ENCODE measurements at regions not wholly inside any gene's neighbourhood (a gene's known extent, or its start where the extent isn't known, plus 50 kb on each side); places are given as distances from the start of the nearest gene placed in this dataset.

- no peak for FAIRE-seq
Measured at GRCh38 chr3:194054540-194054939, 81.4 kb upstream of the HES1 start.

More at GRCh38 chr3:194054540-194054939, 81.4 kb upstream of the HES1 start:
- H2BK20ac ChIP-seq (ENCODE audit: low read length): no peak overlapping the region; the same call in 1 of the 2 replicates
- no peak overlapping the region for H3K23ac ChIP-seq (ENCODE audit: insufficient read length)
- H4K20me1 ChIP-seq (replicated peaks in 1 of 2; ENCODE audit: control insufficient read depth in 1 of 2, insufficient read depth in 2 of 2, low read length in 2 of 2): no peaks in the 10 kb centered on the region
- peaks cover 0 to 11% (median 7%) of the 10 kb centered on the region in 4 experiments; a peak in 5 of 7 replicates for H3K27me3 ChIP-seq (replicated peaks in 1 of 4; ENCODE audit: control insufficient read depth in 3 of 4, extremely low read depth in 1 of 4, insufficient read depth in 3 of 4, low read length in 3 of 4)
- H2AFZ ChIP-seq (ENCODE audit: low read length): no peak overlapping the region
- H3K4me3 ChIP-seq (ENCODE audit: extremely low read depth in 1 of 4, insufficient read depth in 2 of 4, low read depth in 3 of 4, low read length in 4 of 4): no peak overlapping the region
- no peaks in the 10 kb centered on the region for H3K23me2 ChIP-seq (ENCODE audit: low read depth, low read length)
- H3K56ac ChIP-seq (replicated peaks; ENCODE audit: insufficient read length, low read depth, low read length): no peak overlapping the region
- no peaks in the 10 kb centered on the region for H3K79me2 ChIP-seq (ENCODE audit: control insufficient read depth in 1 of 2, insufficient read depth in 2 of 2, low read length in 2 of 2)
- ChIA-PET CTCF (ENCODE audit: partially characterized antibody) (interaction anchor here (0.7 to 2.2 kb wide), 10 partner anchors 50 to 389 kb away, joined by 3 to 4 read pairs (median 3); no protein-coding TSS in a partner anchor), POLR2A (ENCODE audit: partially characterized antibody) (interaction anchor here (1.2 kb wide), 1 partner anchor 51 kb away, joined by 3 read pairs; no protein-coding TSS in a partner anchor)
- no peak overlapping the region for H2AK5ac ChIP-seq (ENCODE audit: low read depth, low read length)
- 23% methylated on average over 5 of the region's 5 CpGs; no CpG with 5 or more reads in 1 of the 2 experiments for WGBS, 2 experiments (ENCODE audit: extremely low coverage in 1 of 2, insufficient coverage in 1 of 2, insufficient read length in 1 of 2, insufficient replicate concordance in 2 of 2, low coverage in 1 of 2, low lambda C conversion rate in 2 of 2, missing lambda C conversion rate in 1 of 2)
- H2BK15ac ChIP-seq (ENCODE audit: low read length): peak overlapping the region; percentile 25; the same call in 1 of the 2 replicates
- no peaks in the 10 kb centered on the region for H3K36me3 ChIP-seq (ENCODE audit: control insufficient read depth in 2 of 4, insufficient read depth in 4 of 4, low read length in 3 of 4)
- peaks cover 11 to 31% (median 24%) of the 10 kb centered on the region in 4 experiments for H3K4me1 ChIP-seq (replicated peaks in 1 of 4; ENCODE audit: control insufficient read depth in 3 of 4, insufficient read depth in 4 of 4, low read length in 3 of 4)
- no peak overlapping the region for H3K14ac ChIP-seq (ENCODE audit: insufficient read length)
- H3K4ac ChIP-seq (replicated peaks; ENCODE audit: insufficient read length, low read depth, low read length): no peak overlapping the region
- H3K18ac ChIP-seq (ENCODE audit: extremely low read depth, low read length): peak overlapping the region; percentile 52; the same call in 1 of the 2 replicates
- no peak for DNase-seq (ENCODE audit: low read depth in 1 of 2, low spot score in 2 of 2)
- peaks cover 16 to 21% of the 10 kb centered on the region in 2 experiments; a peak in 3 of 4 replicates for H3K9me3 ChIP-seq (ENCODE audit: insufficient read depth in 2 of 2, low read depth in 1 of 2, low read length in 1 of 2)
- H4K8ac ChIP-seq (ENCODE audit: extremely low read depth, insufficient read depth, low read length): no peak overlapping the region
- no peaks in the 10 kb centered on the region for H3K79me1 ChIP-seq (ENCODE audit: low read depth, low read length)
- H3K9ac ChIP-seq (replicated peaks in 1 of 4; ENCODE audit: extremely low read depth in 1 of 4, low read depth in 3 of 4, low read length in 3 of 4): no peak overlapping the region
- H2BK12ac ChIP-seq (ENCODE audit: low read depth, low read length): no peak overlapping the region
- no peak overlapping the region for H3K27ac ChIP-seq (ENCODE audit: low read depth, low read length)
- peak overlapping the region; percentile 16 for H2BK120ac ChIP-seq (replicated peaks; ENCODE audit: low read depth, low read length)
- H4K91ac ChIP-seq (replicated peaks; ENCODE audit: insufficient read length, low read length): no peak overlapping the region
- H4K5ac ChIP-seq (ENCODE audit: insufficient read length, low read depth, low read length): no peak overlapping the region
- no peak overlapping the region for H2BK5ac ChIP-seq (ENCODE audit: low read depth, low read length)
- peak overlapping the region in 1 of 2 experiments; percentile 5; a peak in 1 of 4 replicates for H3K4me2 ChIP-seq (ENCODE audit: insufficient read depth in 1 of 2, low read depth in 2 of 2, low read length in 2 of 2)
- TF ChIP-seq SAP30 (IDR thresholded peaks at IDR 0.05; ENCODE audit: insufficient read depth, insufficient replicate concordance, low read length) (no peak), NRF1 (IDR thresholded peaks at IDR 0.05; ENCODE audit: low read depth, low read length) (no peak), GABPA (IDR thresholded peaks at IDR 0.05; ENCODE audit: borderline replicate concordance, insufficient read depth, low read length) (no peak), HDAC2 (IDR thresholded peaks at IDR 0.05; ENCODE audit: borderline replicate concordance in 1 of 2, low read depth in 2 of 2, low read length in 2 of 2) (peak; percentile 56 to 73; a peak in 2 of 4 replicates), YY1 (IDR thresholded peaks at IDR 0.05; ENCODE audit: low read depth, low read length) (no peak), RAD21 (IDR thresholded peaks at IDR 0.05 in 1 of 2, conservative IDR thresholded peaks at IDR 0.05 in 1 of 2; ENCODE audit: low read depth in 2 of 2, low read length in 2 of 2) (peak in 1 of 2 experiments; percentile 19; a peak in 1 of 4 replicates), EGR1 (IDR thresholded peaks at IDR 0.05; ENCODE audit: borderline replicate concordance, low read depth, low read length) (0 out of 2 replicates have a peak, but pooled peaks have one; percentile 19), BCL11A (IDR thresholded peaks at IDR 0.05; ENCODE audit: low read depth in 2 of 2, low read length in 2 of 2) (no peak), KDM1A (IDR thresholded peaks at IDR 0.05; ENCODE audit: borderline replicate concordance, low read length) (peak; percentile 69; the same call in 1 of the 2 replicates), SP1 (IDR thresholded peaks at IDR 0.05; ENCODE audit: low read depth, low read length) (peak; percentile 37; the same call in 1 of the 2 replicates)
- TF ChIP-seq, protein P1, sequence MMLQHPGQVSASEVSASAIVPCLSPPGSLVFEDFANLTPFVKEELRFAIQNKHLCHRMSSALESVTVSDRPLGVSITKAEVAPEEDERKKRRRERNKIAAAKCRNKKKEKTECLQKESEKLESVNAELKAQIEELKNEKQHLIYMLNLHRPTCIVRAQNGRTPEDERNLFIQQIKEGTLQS (IDR thresholded peaks at IDR 0.05; ENCODE audit: insufficient read depth, low read depth, low read length): no peak

All from H1 (cell line).